ENCODE measurements at regions not wholly inside any gene's neighbourhood (a gene's known extent, or its start where the extent isn't known, plus 50 kb on each side); places are given as distances from the start of the nearest gene placed in this dataset.

GRCh38 chr7:4338556-4338955 is 343.5 kb upstream of the FOXK1 start:
- Histone ChIP-seq H3K4me2 (no peak overlapping the region), H2AFZ (replicated peaks) (no peak overlapping the region), H3K4me3 (no peak overlapping the region), H3K27ac (no peak overlapping the region), H3K9ac (no peak overlapping the region), H4K20me1 (ENCODE audit: low read depth) (no peaks in the 10 kb centered on the region), H3K4me1 (no peaks in the 10 kb centered on the region), H3K36me3 (no peaks in the 10 kb centered on the region), H3K79me2 (ENCODE audit: low read depth) (no peaks in the 10 kb centered on the region), H3K27me3 (no peaks in the 10 kb centered on the region), H3K9me3 (ENCODE audit: low read depth) (peaks cover 4% of the 10 kb centered on the region), H3F3A (ENCODE audit: low read depth) (no peaks in the 10 kb centered on the region)
- DNase-seq (ENCODE audit: low spot score) = no peak
- H3K27ac Mint-ChIP-seq = no peak overlapping the region
- H3K4me1 Mint-ChIP-seq = no peaks in the 10 kb centered on the region
- peaks cover 5% of the 10 kb centered on the region for H3K36me3 Mint-ChIP-seq
- TF ChIP-seq EZH2 (IDR thresholded peaks at IDR 0.05) (no peak), EZH2phosphoT487 (IDR thresholded peaks at IDR 0.05) (no peak), CTCF (IDR thresholded peaks at IDR 0.05) (no peak)
- H3K4me3 Mint-ChIP-seq = no peak overlapping the region
- peaks cover 26% of the 10 kb centered on the region for H3K9me3 Mint-ChIP-seq
- H3K27me3 Mint-ChIP-seq (ENCODE audit: insufficient read depth, low read depth) = peaks cover 10% of the 10 kb centered on the region

- DNase-seq (ENCODE audit: low spot score) = no peak
- H3K79me2 ChIP-seq (ENCODE audit: low read depth) = no peaks in the 10 kb centered on the region
- H3K27me3 ChIP-seq = no peaks in the 10 kb centered on the region
- H3K36me3 ChIP-seq = no peaks in the 10 kb centered on the region
- Mint-ChIP-seq H3K9me3 (peaks cover 23% of the 10 kb centered on the region), H3K27ac (no peak overlapping the region), H3K4me1 (no peaks in the 10 kb centered on the region), H3K4me3 (no peak overlapping the region), H3K36me3 (peaks cover 2% of the 10 kb centered on the region), H3K27me3 (ENCODE audit: insufficient read depth, low read depth) (peaks cover 6% of the 10 kb centered on the region)
- no peaks in the 10 kb centered on the region for H4K20me1 ChIP-seq (ENCODE audit: low read depth)
- H2AFZ ChIP-seq (replicated peaks) = no peak overlapping the region
- H3K4me2 ChIP-seq = no peak overlapping the region
- no peak overlapping the region for H3K4me3 ChIP-seq
- H3K27ac ChIP-seq = no peak overlapping the region
- peaks cover 4% of the 10 kb centered on the region for H3K9me3 ChIP-seq (ENCODE audit: low read depth)
- H3K9ac ChIP-seq = no peak overlapping the region
- H3F3A ChIP-seq (ENCODE audit: low read depth) = no peaks in the 10 kb centered on the region
- no peaks in the 10 kb centered on the region for H3K4me1 ChIP-seq
- no peak for TF ChIP-seq CTCF (IDR thresholded peaks at IDR 0.05)
- no peak for TF ChIP-seq EZH2 (IDR thresholded peaks at IDR 0.05)
- no peak for TF ChIP-seq EZH2phosphoT487 (IDR thresholded peaks at IDR 0.05)
Observed at GRCh38 chr7:4343272-4344247, 338.5 kb upstream of the FOXK1 start.

GRCh38 chr7:4345004-4345403 is 337.1 kb upstream of the FOXK1 start:
- no peak overlapping the region for H3K4me3 Mint-ChIP-seq
- H3K4me1 Mint-ChIP-seq = no peaks in the 10 kb centered on the region
- H3K27ac ChIP-seq = no peak overlapping the region
- no peak overlapping the region for H2AFZ ChIP-seq (replicated peaks)
- TF ChIP-seq EZH2 (IDR thresholded peaks at IDR 0.05) (no peak), CTCF (IDR thresholded peaks at IDR 0.05) (no peak), EZH2phosphoT487 (IDR thresholded peaks at IDR 0.05) (no peak)
- H3K9ac ChIP-seq = no peak overlapping the region
- peaks cover 3% of the 10 kb centered on the region for H3K27me3 Mint-ChIP-seq (ENCODE audit: insufficient read depth, low read depth)
- H3K4me2 ChIP-seq = no peak overlapping the region
- no peak for DNase-seq (ENCODE audit: low spot score)
- H4K20me1 ChIP-seq (ENCODE audit: low read depth) = no peaks in the 10 kb centered on the region
- no peaks in the 10 kb centered on the region for H3F3A ChIP-seq (ENCODE audit: low read depth)
- H3K27me3 ChIP-seq = no peaks in the 10 kb centered on the region
- peaks cover 13% of the 10 kb centered on the region for H3K9me3 Mint-ChIP-seq
- no peaks in the 10 kb centered on the region for H3K4me1 ChIP-seq
- H3K79me2 ChIP-seq (ENCODE audit: low read depth) = no peaks in the 10 kb centered on the region
- H3K36me3 Mint-ChIP-seq = no peaks in the 10 kb centered on the region
- H3K9me3 ChIP-seq (ENCODE audit: low read depth) = peaks cover 4% of the 10 kb centered on the region
- no peak overlapping the region for H3K4me3 ChIP-seq
- H3K27ac Mint-ChIP-seq = no peak overlapping the region
- no peaks in the 10 kb centered on the region for H3K36me3 ChIP-seq
